NB4 (cell line): ENCODE measurements at regions not wholly inside any gene's neighbourhood (a gene's known extent, or its start where the extent isn't known, plus 50 kb on each side); places are given as distances from the start of the nearest gene placed in this dataset.

Source experiments
- DNase-seq: peaks from one replicate; pipeline ENCODE4 v3.0.0; 2010; ENCODE audit warnings: low read depth
- H3K4me3 ChIP-seq: one replicate; pipeline ENCODE4 v1.5.1; 2011; ENCODE audit warnings: mild to moderate bottlenecking, low read depth, low read length, moderate library complexity
- MYC ChIP-seq: IDR thresholded peaks from 2 replicates; pipeline ENCODE4 v1.6.1; 2011; ENCODE audit warnings: low read depth, low read length
- POLR2A ChIP-seq: IDR thresholded peaks from 2 replicates; pipeline ENCODE4 v1.6.1; 2011; ENCODE audit warnings: mild to moderate bottlenecking; ENCODE audit not compliant: insufficient read length; ENCODE audit errors: extremely low read depth
- TF ChIP-seq, protein P1 (sequence below): IDR thresholded peaks from 2 replicates; pipeline ENCODE4 v1.6.1; 2011; ENCODE audit warnings: low read depth, low read length
- TF ChIP-seq, protein P2 (sequence below): IDR thresholded peaks from one replicate; pipeline ENCODE4 v1.5.1; 2012; ENCODE audit warnings: low read depth, low read length

DNA sequence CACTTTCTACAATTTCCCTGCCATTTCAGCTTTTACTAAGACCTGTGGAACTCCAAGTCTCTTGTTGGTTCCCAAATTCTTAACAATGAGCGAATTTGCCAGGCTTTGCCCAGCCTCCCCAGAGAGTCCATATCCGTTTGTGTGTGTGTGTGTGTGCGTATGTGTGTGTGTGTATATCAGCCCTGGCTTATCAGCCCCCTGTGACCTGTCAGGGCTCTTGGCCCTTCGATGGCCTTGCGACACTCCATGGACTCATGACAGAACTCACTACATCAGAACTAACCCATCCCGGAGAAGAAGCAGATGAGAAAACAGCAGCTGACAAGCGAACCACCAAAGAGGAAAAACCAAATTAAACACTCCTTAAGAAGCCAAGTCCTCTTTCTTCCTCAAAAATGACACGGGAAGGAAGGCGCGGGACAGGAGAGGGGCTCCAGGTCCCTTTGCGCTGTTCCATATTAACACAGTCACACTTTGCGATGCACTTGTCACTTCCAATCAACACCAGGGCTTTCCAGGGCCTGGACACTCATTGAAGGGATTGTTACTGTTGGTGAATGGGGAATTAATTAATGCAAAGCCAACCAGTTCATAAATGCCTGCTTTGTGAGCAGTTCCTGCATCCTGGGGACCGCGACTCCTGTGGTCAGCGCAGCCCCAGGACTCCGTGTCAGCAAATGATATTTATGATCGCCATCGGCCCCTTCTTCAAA, 524.0 kb downstream of the CD83 start:
- DNase-seq: no peak
- TF ChIP-seq, protein P1, sequence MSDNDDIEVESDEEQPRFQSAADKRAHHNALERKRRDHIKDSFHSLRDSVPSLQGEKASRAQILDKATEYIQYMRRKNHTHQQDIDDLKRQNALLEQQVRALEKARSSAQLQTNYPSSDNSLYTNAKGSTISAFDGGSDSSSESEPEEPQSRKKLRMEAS: no peak
- TF ChIP-seq, protein P2, sequence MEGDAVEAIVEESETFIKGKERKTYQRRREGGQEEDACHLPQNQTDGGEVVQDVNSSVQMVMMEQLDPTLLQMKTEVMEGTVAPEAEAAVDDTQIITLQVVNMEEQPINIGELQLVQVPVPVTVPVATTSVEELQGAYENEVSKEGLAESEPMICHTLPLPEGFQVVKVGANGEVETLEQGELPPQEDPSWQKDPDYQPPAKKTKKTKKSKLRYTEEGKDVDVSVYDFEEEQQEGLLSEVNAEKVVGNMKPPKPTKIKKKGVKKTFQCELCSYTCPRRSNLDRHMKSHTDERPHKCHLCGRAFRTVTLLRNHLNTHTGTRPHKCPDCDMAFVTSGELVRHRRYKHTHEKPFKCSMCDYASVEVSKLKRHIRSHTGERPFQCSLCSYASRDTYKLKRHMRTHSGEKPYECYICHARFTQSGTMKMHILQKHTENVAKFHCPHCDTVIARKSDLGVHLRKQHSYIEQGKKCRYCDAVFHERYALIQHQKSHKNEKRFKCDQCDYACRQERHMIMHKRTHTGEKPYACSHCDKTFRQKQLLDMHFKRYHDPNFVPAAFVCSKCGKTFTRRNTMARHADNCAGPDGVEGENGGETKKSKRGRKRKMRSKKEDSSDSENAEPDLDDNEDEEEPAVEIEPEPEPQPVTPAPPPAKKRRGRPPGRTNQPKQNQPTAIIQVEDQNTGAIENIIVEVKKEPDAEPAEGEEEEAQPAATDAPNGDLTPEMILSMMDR: no peak
- TF ChIP-seq POLR2A: no peak
- TF ChIP-seq MYC: no peak
- H3K4me3 ChIP-seq: no peak overlapping the region

DNA sequence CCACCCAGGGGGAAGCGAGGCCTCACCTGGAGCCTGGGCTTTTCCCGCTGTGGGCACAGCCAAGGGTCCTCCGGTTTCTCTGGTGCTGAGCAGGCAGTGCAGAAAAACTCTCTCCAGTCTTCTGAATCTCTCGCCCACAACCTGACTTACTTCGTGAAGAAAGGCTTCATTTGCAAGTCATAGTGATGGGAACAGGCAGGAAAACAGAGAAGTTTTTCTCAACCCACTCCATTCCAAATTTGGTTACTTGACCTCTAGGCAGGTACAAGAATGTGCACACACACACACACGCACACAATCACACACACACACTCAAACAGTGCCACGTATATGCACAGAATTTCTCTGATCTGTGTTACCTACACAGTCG, 524.5 kb downstream of the CD83 start:
- H3K4me3 ChIP-seq: no peak overlapping the region
- DNase-seq: no peak
- TF ChIP-seq MYC (no peak), POLR2A (no peak)
- TF ChIP-seq, protein P1: no peak
- TF ChIP-seq, protein P2: no peak

DNA sequence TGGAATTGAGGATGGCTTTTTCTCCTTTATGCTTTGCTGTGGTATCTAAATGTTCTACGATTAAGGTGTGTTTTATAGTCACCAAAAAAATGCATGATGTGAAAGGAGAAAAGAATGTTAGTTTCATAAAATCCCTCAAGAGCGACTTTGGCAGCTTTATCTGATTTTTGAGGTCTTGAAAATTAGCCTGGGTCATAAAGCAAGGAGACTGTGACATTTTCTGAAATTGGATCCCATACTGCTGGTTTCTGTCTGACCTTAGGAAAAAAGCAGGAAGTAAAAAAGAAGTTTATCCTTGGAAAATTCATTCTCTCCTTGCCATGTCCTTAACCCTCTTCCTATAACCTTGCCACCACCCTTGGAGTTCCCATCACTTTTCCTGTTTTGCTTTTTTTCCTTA, 525.3 kb downstream of the CD83 start:
- TF ChIP-seq POLR2A (no peak), MYC (no peak)
- TF ChIP-seq, protein P1: no peak
- TF ChIP-seq, protein P2: no peak
- no peak for DNase-seq
- H3K4me3 ChIP-seq: no peak overlapping the region

DNA sequence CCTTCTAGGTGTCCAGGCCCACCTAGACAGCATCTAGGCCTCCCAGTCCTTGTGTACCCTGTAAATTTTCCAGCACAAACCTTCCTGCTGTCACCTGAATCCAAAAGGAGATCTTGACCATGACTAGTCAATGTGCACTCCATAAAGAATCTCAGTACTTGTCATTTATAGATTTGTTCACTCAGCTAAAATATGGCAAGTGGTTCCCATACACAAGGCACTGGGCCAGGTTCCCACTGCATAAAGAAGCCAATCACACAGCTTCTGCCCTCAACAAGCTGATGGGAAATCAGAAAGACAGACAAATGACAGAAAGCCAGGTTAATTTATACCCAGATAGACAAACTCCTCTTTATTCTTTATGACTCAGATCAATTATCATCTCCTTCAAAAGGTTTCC, 526.8 kb downstream of the CD83 start:
- no peak for DNase-seq
- no peak overlapping the region for H3K4me3 ChIP-seq
- TF ChIP-seq, protein P1: no peak
- TF ChIP-seq POLR2A: no peak
- no peak for TF ChIP-seq MYC
- TF ChIP-seq, protein P2: no peak

DNA sequence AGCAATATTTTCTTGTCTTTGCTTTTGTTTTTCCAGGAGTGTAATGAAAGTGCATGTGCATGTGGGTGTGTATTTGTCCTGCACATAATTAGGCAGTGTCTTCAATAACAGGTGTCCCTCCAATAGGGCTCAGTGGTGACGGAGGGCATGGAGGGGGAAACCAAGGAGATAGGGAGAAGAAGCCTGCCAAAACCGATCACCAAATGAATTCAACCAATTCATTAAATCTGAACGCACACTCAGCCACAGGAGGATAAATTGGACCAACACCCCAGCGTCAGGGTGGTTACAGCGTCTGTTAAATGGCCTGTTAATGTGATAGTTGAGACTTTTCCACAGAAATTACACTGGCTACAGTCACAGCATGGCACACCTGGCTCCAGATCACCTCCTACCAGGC, 527.6 kb downstream of the CD83 start:
- H3K4me3 ChIP-seq: no peak overlapping the region
- DNase-seq: no peak
- TF ChIP-seq POLR2A (no peak), MYC (no peak)
- TF ChIP-seq, protein P2: no peak
- TF ChIP-seq, protein P1: no peak

DNA sequence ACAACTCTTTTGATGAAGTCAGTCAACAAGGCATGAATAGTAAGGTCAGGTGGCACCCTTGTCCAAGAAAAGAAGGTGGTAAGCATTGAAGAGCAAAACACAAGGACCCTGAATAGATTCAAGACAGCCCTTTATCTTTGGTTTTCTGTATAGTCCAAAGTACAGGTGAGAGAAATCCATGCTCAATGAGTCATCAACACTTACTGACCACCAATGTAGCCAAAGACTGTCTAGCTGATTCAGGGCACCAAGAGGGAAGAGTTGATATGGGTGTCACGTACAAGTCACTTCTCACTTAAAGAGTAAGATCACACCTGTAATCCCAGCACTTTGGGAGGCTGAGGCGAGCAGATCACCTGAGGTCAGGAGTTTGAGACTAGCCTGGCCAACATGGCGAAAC, 528.3 kb downstream of the CD83 start:
- no peak overlapping the region for H3K4me3 ChIP-seq
- DNase-seq: no peak
- TF ChIP-seq, protein P1: no peak
- TF ChIP-seq MYC (no peak), POLR2A (no peak)
- TF ChIP-seq, protein P2: no peak
